Calu3 (cell line): ENCODE measurements at regions not wholly inside any gene's neighbourhood (a gene's known extent, or its start where the extent isn't known, plus 50 kb on each side); places are given as distances from the start of the nearest gene placed in this dataset.

Experiments
- BruUV-seq: library from RNA; stranded (reverse); fragments of 400-500 nt; replicated peaks from 2 replicates; lab custom pipeline; 2021; lab: Mats Ljungman, UMichigan
- CTCF ChIA-PET: fragments of 300-600 bp; sonication (Branson Sonifier 250); formaldehyde crosslinking; loops from one replicate; lab custom pipeline; 2022; ENCODE audit warnings: antibody characterized with exemption; lab: Charles Lee
- DNase-seq: peaks from one replicate; pipeline ENCODE4 v3.0.0; 2022
- H3K27ac Mint-ChIP-seq: one replicate; pipeline ENCODE4 v1.8.0; 2022; ENCODE audit warnings: mixed read lengths; ENCODE audit not compliant: unreplicated experiment
- H3K27me3 Mint-ChIP-seq: one replicate; pipeline ENCODE4 v1.8.0; 2022; ENCODE audit warnings: mixed read lengths; ENCODE audit not compliant: unreplicated experiment
- H3K36me3 Mint-ChIP-seq: one replicate; pipeline ENCODE4 v1.8.0; 2022; ENCODE audit warnings: mild to moderate bottlenecking, moderate library complexity, mixed read lengths; ENCODE audit not compliant: insufficient read depth, unreplicated experiment
- H3K4me1 Mint-ChIP-seq: one replicate; pipeline ENCODE4 v1.8.0; 2022; ENCODE audit warnings: mild to moderate bottlenecking, low read depth, mixed read lengths; ENCODE audit not compliant: unreplicated experiment
- H3K4me3 Mint-ChIP-seq: one replicate; pipeline ENCODE4 v1.8.0; 2022; ENCODE audit warnings: mild to moderate bottlenecking, low read depth, moderate library complexity, mixed read lengths; ENCODE audit not compliant: unreplicated experiment
- H3K9me3 Mint-ChIP-seq: one replicate; pipeline ENCODE4 v1.8.0; 2022; ENCODE audit warnings: low read depth, mixed read lengths; ENCODE audit not compliant: unreplicated experiment
- intact Hi-C: fragments of 100-400 bp; cut with micrococcal nuclease; formaldehyde crosslinking; loops from one replicate; pipeline ENCODE4 v1.10.0; 2022; ENCODE audit not compliant: unreplicated experiment
- TF ChIP-seq, protein P1 (sequence below): fragments of 200-600 bp; IDR thresholded peaks from one replicate; pipeline ENCODE4 v1.8.0; 2022; ENCODE audit warnings: antibody characterized with exemption; ENCODE audit not compliant: unreplicated experiment

DNA sequence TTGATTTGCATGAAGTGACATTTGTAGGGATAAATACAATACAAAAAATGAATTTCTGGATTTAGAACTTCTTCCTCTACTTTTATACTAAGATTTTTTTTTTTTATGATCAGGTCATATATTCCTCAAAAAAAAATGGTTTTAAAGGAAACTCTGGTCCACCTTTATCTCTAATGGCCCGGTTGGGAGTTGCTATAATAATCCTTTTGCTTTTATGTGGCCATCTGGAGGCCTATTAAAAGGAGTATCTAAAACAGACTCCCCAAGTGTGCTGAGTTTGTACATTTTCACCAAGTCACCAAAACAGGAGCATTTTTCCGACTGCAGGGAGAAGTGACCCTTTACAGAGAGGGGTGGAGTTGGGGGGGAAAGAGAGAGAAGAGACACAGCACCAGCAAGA is 329.2 kb upstream of the FIGN start:
- Mint-ChIP-seq H3K4me3 (no peak overlapping the region), H3K4me1 (no peaks in the 10 kb centered on the region), H3K27ac (no peak overlapping the region), H3K36me3 (no peaks in the 10 kb centered on the region), H3K27me3 (no peaks in the 10 kb centered on the region), H3K9me3 (no peaks in the 10 kb centered on the region)
- intact Hi-C loops = loop anchor here (5.0 kb wide), 1 partner anchor 367 kb away; no protein-coding TSS in a partner anchor
- CTCF ChIA-PET = interaction anchor here (0.7 kb wide), 1 partner anchor 708 kb away, joined by 3 read pairs; no protein-coding TSS in a partner anchor
- BruUV-seq = no TSS peak
- TF ChIP-seq, protein P1, sequence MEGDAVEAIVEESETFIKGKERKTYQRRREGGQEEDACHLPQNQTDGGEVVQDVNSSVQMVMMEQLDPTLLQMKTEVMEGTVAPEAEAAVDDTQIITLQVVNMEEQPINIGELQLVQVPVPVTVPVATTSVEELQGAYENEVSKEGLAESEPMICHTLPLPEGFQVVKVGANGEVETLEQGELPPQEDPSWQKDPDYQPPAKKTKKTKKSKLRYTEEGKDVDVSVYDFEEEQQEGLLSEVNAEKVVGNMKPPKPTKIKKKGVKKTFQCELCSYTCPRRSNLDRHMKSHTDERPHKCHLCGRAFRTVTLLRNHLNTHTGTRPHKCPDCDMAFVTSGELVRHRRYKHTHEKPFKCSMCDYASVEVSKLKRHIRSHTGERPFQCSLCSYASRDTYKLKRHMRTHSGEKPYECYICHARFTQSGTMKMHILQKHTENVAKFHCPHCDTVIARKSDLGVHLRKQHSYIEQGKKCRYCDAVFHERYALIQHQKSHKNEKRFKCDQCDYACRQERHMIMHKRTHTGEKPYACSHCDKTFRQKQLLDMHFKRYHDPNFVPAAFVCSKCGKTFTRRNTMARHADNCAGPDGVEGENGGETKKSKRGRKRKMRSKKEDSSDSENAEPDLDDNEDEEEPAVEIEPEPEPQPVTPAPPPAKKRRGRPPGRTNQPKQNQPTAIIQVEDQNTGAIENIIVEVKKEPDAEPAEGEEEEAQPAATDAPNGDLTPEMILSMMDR = no peak
- no peak for DNase-seq

DNA sequence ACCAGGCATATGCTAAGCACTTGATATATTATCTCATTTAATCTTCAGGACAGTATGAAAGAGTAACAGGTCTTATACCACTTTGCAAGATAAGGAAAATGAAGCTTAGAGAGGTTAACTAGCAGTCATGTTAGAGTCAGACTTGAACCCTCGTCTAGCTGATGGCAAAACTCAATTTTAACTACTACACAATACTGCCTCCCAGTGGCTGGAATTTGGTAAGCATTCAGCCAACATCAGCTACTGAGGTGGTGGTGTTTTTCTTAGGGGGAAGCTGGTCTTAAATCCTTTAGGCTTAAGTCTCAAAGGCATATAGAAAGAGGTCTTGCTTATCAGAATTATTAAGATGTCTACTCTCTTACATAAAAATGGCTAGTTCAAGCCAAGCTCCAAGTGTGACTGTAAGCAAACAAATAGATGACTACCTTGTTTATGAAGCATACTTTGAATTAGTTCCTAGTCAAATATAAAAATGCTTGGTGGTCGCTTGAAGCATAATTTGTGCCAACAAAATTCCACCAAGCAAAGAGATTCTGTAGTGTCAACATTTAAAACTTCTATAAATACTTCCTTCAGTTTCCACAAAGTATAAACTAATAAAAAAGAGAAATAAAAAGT is 325.4 kb upstream of the FIGN start:
- no peak overlapping the region for H3K27ac Mint-ChIP-seq
- TF ChIP-seq, protein P1 = no peak
- CTCF ChIA-PET = interaction anchor here (0.6 to 1.1 kb wide), 7 partner anchors 182 to 715 kb away, joined by 3 to 4 read pairs (median 3); partner anchors contain the start of gene FIGN
- no peaks in the 10 kb centered on the region for H3K36me3 Mint-ChIP-seq
- no peaks in the 10 kb centered on the region for H3K4me1 Mint-ChIP-seq
- BruUV-seq = no TSS peak
- no peaks in the 10 kb centered on the region for H3K27me3 Mint-ChIP-seq
- DNase-seq = peak; percentile 66
- H3K9me3 Mint-ChIP-seq = no peaks in the 10 kb centered on the region
- no peak overlapping the region for H3K4me3 Mint-ChIP-seq
- intact Hi-C loops = loop anchor here (2.0 to 5.0 kb wide), 3 partner anchors 588 to 869 kb away; no protein-coding TSS in a partner anchor

DNA sequence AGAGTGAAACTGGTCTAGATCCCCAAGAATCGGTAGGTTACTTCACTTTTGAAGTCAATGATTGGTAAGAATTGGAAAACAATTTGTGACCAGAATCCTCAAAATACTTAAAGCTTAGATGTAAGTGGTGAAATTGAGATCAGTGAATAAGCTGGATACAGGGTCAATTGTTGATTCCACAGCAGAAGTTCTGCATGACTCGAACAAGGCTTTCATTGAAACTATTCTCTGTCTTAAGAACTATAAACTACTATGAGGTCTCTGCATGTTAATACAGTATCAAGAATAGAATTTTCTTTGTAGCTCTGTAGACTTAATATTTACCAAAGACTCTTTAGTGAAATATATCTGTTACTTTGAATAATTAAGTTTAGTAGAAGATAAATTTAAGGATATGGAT is 324.2 kb upstream of the FIGN start:
- CTCF ChIA-PET = no interaction called here
- H3K4me3 Mint-ChIP-seq = no peak overlapping the region

DNA sequence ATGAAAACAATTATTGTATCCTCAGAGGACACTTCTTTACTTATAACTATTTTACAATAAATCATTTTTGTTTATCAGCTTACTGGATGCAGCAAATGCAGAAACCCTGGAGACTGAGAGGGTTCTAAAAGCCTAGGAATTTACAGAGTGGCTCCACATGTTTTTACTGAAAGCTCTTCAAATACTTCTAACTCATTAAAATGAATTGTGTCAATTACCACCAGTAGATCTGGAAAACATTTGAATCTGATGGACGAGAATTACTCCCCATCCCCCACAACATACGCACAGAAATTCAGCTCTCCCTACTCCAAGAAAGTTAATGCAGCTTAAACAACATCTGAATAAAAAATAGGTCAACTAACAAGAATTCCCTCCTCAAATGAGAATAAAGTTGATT is 319.8 kb upstream of the FIGN start:
- Mint-ChIP-seq H3K27ac (no peak overlapping the region), H3K36me3 (no peaks in the 10 kb centered on the region), H3K4me1 (peaks cover 12% of the 10 kb centered on the region), H3K4me3 (no peak overlapping the region), H3K9me3 (no peaks in the 10 kb centered on the region), H3K27me3 (no peaks in the 10 kb centered on the region)
- TF ChIP-seq, protein P1 = no peak
- DNase-seq = no peak
- CTCF ChIA-PET = no interaction called here
- intact Hi-C loops = no loop called here
- BruUV-seq = no TSS peak

More for the DNA sequence above, 324.2 kb upstream of the FIGN start:
- Mint-ChIP-seq H3K27me3 (no peaks in the 10 kb centered on the region), H3K9me3 (no peaks in the 10 kb centered on the region), H3K36me3 (no peaks in the 10 kb centered on the region), H3K27ac (no peak overlapping the region), H3K4me1 (peaks cover 7% of the 10 kb centered on the region)
- intact Hi-C loops = loop anchor here (2.0 to 5.0 kb wide), 3 partner anchors 587 to 868 kb away; no protein-coding TSS in a partner anchor
- no TSS peak for BruUV-seq
- DNase-seq = no peak
- TF ChIP-seq, protein P1 = no peak
